HG03045 (cell line): ENCODE measurements at regions not wholly inside any gene's neighbourhood (a gene's known extent, or its start where the extent isn't known, plus 50 kb on each side); places are given as distances from the start of the nearest gene placed in this dataset.

Source experiments
- ATAC-seq: cut with Tn5 transposase; IDR thresholded peaks from one replicate; pipeline ENCODE4 v1.9.1; 2021; ENCODE audit warnings: mild to moderate bottlenecking, moderate library complexity; ENCODE audit not compliant: unreplicated experiment

GRCh38 chr2:185891403-185891802 lies 152.8 kb downstream of the FSIP2 start:
- no peak for ATAC-seq

- no peak for ATAC-seq
These were observed 153.3 kb downstream of the FSIP2 start for GRCh38 chr2:185891804-185892411.

- ATAC-seq, result no peak
These were observed 153.9 kb downstream of the FSIP2 start for GRCh38 chr2:185892484-185892883.

GRCh38 chr2:185894223-185894622 lies 155.6 kb downstream of the FSIP2 start:
- ATAC-seq, result no peak

- ATAC-seq, result no peak
These were observed 157.5 kb downstream of the FSIP2 start for GRCh38 chr2:185895828-185896693.

- no peak for ATAC-seq
These were observed 160.8 kb downstream of the FSIP2 start for GRCh38 chr2:185899366-185899765.

GRCh38 chr2:185919155-185919554 lies 180.6 kb downstream of the FSIP2 start:
- no peak for ATAC-seq

GRCh38 chr2:185921048-185921756 lies 182.6 kb downstream of the FSIP2 start:
- no peak for ATAC-seq

- no peak for ATAC-seq
These were observed 195.6 kb downstream of the FSIP2 start for GRCh38 chr2:185934232-185934631.

GRCh38 chr2:185939858-185940257 lies 201.3 kb downstream of the FSIP2 start:
- ATAC-seq, result no peak

- ATAC-seq, result no peak
These were observed 204.3 kb downstream of the FSIP2 start for GRCh38 chr2:185942855-185943254.

- no peak for ATAC-seq
These were observed 209.1 kb downstream of the FSIP2 start for GRCh38 chr2:185947722-185948121.

GRCh38 chr2:185952100-185952499 lies 213.5 kb downstream of the FSIP2 start:
- ATAC-seq, result no peak

- ATAC-seq, result no peak
These were observed 215.8 kb downstream of the FSIP2 start for GRCh38 chr2:185954389-185954788.

- no peak for ATAC-seq
These were observed 216.4 kb downstream of the FSIP2 start for GRCh38 chr2:185955050-185955449.

- ATAC-seq, result no peak
These were observed 228.7 kb downstream of the FSIP2 start for GRCh38 chr2:185967335-185967734.

GRCh38 chr2:185970148-185970852 lies 231.7 kb downstream of the FSIP2 start:
- ATAC-seq, result no peak

- ATAC-seq, result no peak
These were observed 240.2 kb downstream of the FSIP2 start for GRCh38 chr2:185978634-185979407.

GRCh38 chr2:185979546-185980071 lies 241.0 kb downstream of the FSIP2 start:
- ATAC-seq, result no peak

- no peak for ATAC-seq
These were observed 242.3 kb downstream of the FSIP2 start for GRCh38 chr2:185980944-185981343.
